ENCODE measurements at regions not wholly inside any gene's neighbourhood (a gene's known extent, or its start where the extent isn't known, plus 50 kb on each side); places are given as distances from the start of the nearest gene placed in this dataset.

DNA sequence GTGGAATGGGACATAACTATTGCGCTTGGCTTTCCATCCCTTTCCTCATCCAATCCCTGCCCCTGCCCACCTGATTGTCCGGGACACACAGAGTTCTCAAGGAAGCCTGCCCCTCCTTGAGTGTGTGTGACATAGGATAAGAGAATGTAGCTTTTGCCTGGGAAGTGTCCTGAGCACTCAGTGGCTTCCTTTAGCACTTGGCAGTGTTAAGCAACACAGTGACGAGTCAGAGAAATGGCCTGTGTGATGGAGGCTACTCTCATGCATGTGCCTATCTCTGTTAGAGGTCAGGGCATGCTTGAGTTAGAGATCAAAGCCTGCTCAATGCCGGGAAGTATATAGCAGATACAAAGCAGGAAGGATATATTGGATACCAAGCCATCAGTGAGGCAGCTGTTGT, 289.5 kb downstream of the SIPA1L2 start:
- TF ChIP-seq, protein P1, sequence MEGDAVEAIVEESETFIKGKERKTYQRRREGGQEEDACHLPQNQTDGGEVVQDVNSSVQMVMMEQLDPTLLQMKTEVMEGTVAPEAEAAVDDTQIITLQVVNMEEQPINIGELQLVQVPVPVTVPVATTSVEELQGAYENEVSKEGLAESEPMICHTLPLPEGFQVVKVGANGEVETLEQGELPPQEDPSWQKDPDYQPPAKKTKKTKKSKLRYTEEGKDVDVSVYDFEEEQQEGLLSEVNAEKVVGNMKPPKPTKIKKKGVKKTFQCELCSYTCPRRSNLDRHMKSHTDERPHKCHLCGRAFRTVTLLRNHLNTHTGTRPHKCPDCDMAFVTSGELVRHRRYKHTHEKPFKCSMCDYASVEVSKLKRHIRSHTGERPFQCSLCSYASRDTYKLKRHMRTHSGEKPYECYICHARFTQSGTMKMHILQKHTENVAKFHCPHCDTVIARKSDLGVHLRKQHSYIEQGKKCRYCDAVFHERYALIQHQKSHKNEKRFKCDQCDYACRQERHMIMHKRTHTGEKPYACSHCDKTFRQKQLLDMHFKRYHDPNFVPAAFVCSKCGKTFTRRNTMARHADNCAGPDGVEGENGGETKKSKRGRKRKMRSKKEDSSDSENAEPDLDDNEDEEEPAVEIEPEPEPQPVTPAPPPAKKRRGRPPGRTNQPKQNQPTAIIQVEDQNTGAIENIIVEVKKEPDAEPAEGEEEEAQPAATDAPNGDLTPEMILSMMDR (IDR thresholded peaks at IDR 0.05), result no peak
- TF ChIP-seq, protein P2, sequence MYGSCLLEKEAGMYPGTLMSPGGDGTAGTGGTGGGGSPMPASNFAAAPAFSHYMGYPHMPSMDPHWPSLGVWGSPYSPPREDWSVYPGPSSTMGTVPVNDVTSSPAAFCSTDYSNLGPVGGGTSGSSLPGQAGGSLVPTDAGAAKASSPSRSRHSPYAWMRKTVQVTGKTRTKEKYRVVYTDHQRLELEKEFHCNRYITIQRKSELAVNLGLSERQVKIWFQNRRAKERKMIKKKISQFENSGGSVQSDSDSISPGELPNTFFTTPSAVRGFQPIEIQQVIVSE (CRISPR knock-in tag; IDR thresholded peaks at IDR 0.05; ENCODE audit: borderline replicate concordance), result no peak
- no peak for TF ChIP-seq RELA (CRISPR knock-in tag; IDR thresholded peaks at IDR 0.05; ENCODE audit: borderline replicate concordance)
- TF ChIP-seq NFE2L1 (CRISPR knock-in tag; IDR thresholded peaks at IDR 0.05), result no peak
- TF ChIP-seq, protein P3, sequence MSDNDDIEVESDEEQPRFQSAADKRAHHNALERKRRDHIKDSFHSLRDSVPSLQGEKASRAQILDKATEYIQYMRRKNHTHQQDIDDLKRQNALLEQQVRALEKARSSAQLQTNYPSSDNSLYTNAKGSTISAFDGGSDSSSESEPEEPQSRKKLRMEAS (CRISPR knock-in tag; IDR thresholded peaks at IDR 0.05), result no peak
- TF ChIP-seq FOXP1 (CRISPR knock-in tag; IDR thresholded peaks at IDR 0.05; ENCODE audit: borderline replicate concordance), result no peak
- TF ChIP-seq, protein P4, sequence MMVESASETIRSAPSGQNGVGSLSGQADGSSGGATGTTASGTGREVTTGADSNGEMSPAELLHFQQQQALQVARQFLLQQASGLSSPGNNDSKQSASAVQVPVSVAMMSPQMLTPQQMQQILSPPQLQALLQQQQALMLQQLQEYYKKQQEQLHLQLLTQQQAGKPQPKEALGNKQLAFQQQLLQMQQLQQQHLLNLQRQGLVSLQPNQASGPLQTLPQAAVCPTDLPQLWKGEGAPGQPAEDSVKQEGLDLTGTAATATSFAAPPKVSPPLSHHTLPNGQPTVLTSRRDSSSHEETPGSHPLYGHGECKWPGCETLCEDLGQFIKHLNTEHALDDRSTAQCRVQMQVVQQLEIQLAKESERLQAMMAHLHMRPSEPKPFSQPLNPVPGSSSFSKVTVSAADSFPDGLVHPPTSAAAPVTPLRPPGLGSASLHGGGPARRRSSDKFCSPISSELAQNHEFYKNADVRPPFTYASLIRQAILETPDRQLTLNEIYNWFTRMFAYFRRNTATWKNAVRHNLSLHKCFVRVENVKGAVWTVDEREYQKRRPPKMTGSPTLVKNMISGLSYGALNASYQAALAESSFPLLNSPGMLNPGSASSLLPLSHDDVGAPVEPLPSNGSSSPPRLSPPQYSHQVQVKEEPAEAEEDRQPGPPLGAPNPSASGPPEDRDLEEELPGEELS (CRISPR knock-in tag; IDR thresholded peaks at IDR 0.05), result no peak
- TF ChIP-seq, protein P5, sequence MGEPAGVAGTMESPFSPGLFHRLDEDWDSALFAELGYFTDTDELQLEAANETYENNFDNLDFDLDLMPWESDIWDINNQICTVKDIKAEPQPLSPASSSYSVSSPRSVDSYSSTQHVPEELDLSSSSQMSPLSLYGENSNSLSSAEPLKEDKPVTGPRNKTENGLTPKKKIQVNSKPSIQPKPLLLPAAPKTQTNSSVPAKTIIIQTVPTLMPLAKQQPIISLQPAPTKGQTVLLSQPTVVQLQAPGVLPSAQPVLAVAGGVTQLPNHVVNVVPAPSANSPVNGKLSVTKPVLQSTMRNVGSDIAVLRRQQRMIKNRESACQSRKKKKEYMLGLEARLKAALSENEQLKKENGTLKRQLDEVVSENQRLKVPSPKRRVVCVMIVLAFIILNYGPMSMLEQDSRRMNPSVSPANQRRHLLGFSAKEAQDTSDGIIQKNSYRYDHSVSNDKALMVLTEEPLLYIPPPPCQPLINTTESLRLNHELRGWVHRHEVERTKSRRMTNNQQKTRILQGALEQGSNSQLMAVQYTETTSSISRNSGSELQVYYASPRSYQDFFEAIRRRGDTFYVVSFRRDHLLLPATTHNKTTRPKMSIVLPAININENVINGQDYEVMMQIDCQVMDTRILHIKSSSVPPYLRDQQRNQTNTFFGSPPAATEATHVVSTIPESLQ (CRISPR knock-in tag; IDR thresholded peaks at IDR 0.05), result no peak
- TF ChIP-seq, protein P6, sequence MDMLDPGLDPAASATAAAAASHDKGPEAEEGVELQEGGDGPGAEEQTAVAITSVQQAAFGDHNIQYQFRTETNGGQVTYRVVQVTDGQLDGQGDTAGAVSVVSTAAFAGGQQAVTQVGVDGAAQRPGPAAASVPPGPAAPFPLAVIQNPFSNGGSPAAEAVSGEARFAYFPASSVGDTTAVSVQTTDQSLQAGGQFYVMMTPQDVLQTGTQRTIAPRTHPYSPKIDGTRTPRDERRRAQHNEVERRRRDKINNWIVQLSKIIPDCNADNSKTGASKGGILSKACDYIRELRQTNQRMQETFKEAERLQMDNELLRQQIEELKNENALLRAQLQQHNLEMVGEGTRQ (CRISPR knock-in tag; IDR thresholded peaks at IDR 0.05), result no peak
- TF ChIP-seq SP1 (CRISPR knock-in tag; conservative IDR thresholded peaks at IDR 0.05), result no peak
- TF ChIP-seq, protein P7, sequence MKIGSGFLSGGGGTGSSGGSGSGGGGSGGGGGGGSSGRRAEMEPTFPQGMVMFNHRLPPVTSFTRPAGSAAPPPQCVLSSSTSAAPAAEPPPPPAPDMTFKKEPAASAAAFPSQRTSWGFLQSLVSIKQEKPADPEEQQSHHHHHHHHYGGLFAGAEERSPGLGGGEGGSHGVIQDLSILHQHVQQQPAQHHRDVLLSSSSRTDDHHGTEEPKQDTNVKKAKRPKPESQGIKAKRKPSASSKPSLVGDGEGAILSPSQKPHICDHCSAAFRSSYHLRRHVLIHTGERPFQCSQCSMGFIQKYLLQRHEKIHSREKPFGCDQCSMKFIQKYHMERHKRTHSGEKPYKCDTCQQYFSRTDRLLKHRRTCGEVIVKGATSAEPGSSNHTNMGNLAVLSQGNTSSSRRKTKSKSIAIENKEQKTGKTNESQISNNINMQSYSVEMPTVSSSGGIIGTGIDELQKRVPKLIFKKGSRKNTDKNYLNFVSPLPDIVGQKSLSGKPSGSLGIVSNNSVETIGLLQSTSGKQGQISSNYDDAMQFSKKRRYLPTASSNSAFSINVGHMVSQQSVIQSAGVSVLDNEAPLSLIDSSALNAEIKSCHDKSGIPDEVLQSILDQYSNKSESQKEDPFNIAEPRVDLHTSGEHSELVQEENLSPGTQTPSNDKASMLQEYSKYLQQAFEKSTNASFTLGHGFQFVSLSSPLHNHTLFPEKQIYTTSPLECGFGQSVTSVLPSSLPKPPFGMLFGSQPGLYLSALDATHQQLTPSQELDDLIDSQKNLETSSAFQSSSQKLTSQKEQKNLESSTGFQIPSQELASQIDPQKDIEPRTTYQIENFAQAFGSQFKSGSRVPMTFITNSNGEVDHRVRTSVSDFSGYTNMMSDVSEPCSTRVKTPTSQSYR (CRISPR knock-in tag; IDR thresholded peaks at IDR 0.05), result no peak
